GM12873 (cell line): ENCODE measurements at regions not wholly inside any gene's neighbourhood (a gene's known extent, or its start where the extent isn't known, plus 50 kb on each side); places are given as distances from the start of the nearest gene placed in this dataset.

Source experiments
- TF ChIP-seq, protein P1 (sequence below): IDR thresholded peaks from 2 replicates; pipeline ENCODE4 v1.5.1; 2012; ENCODE audit warnings: low read depth, mild to moderate bottlenecking, moderate library complexity, low read length, control low read depth; ENCODE audit not compliant: insufficient read depth; ENCODE audit errors: missing control alignments

DNA sequence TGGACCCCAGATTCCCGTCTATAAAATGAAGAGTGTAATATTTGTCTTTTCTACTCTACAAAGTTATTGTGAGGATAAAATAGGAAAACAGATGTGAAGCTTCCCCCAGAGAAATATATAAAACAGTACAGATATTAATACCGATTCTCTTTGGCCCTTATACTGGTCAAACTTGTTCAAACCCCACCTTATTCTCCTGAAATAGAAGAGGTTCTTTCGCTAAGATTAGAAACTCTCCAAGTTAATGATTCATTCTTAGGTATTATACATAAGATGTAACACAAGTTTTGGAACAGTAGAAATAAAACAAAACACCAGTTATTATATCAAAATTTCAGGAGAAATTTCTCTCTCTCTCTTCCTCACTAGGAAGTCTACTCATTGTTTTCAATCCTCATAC lies 852.4 kb upstream of the ADAMTS5 start:
- TF ChIP-seq, protein P1, sequence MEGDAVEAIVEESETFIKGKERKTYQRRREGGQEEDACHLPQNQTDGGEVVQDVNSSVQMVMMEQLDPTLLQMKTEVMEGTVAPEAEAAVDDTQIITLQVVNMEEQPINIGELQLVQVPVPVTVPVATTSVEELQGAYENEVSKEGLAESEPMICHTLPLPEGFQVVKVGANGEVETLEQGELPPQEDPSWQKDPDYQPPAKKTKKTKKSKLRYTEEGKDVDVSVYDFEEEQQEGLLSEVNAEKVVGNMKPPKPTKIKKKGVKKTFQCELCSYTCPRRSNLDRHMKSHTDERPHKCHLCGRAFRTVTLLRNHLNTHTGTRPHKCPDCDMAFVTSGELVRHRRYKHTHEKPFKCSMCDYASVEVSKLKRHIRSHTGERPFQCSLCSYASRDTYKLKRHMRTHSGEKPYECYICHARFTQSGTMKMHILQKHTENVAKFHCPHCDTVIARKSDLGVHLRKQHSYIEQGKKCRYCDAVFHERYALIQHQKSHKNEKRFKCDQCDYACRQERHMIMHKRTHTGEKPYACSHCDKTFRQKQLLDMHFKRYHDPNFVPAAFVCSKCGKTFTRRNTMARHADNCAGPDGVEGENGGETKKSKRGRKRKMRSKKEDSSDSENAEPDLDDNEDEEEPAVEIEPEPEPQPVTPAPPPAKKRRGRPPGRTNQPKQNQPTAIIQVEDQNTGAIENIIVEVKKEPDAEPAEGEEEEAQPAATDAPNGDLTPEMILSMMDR = no peak

DNA sequence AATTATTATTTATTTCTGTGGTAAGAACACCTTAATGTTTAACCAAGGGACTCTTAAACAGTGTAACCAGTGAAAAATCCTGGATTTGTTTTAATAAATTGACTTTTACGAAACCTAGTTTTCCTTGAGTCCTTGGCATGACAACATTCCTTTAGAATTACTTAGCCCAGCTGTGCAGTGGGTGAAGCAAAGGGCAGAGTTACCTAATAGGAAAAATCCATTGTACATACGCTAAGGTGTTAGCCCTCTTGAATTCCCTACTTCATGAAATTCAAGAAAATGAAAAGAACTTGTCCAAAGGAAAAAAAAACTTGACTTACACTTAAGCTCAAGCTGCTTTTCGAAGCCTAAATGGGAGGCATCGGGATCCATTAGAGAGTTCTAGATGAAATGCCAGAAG lies 852.0 kb upstream of the ADAMTS5 start:
- TF ChIP-seq, protein P1 = no peak

DNA sequence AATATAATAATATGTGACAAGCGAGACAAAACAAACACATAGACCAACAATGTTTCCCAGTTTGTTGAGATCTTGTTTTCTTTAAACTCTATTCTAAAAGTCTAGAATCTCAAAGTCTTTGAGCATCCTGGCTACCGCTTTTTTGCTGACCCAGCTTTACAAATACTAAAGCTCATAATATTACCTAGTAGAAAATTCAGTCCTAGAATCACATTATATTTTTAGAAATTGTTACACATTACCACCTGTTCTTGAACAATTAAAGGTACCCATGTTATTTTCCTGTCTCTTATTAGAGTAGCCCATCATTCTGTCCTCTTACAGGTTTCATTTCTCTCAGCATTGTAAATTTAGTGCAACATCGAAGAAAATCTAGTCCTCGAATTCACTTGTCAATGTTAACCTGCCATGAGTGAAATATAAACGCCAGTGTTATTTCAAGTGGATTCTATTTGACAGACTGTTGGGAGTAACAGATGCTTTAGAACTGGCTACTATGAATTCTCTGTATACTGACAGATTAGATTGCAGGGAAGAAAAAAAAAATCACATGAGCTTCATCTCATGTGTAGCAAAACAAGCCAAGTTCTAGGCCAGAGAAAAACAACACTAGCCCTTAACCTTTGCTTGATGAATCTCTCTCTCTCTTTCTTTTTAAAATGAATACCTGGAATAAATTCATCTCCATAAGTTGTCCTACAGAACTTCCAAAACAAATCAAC lies 851.2 kb upstream of the ADAMTS5 start:
- TF ChIP-seq, protein P1 = no peak

DNA sequence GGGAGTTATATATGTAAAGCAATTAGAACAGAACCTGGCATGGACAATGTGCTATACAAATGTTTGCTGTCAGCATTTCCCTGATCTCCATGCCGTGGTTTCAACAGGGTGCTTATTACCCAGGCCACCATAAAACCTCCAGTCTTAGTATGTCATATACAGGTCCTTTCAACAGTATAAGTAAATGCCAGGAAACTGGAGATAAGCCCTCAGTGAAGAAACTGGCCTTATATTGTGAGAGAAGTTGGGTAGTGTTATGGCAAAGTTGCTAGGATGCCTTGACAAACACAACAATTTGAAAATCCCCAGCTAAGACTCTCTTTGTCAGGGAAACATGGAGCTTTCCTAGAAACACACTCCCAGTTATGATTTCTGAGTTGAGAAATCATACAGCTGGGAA lies 850.2 kb upstream of the ADAMTS5 start:
- TF ChIP-seq, protein P1 = no peak

DNA sequence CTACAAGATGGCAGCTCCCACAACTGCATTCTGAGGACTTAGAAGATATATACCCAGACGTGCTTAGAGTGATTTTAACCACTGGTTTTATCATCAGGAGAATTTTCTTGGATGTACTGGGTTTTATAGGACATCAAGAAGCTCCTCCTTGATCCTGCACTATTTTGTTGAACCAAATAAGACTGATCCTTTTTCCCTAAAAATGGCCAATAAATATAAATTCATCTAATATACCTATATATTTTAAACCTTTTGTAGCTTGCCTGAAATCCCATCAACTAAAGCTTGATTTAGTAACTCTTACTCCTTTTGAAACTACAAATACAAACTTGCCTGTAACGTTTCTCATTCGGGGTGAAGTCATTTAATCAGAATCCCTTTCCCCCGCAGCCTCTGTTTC lies 849.4 kb upstream of the ADAMTS5 start:
- TF ChIP-seq, protein P1 = no peak

DNA sequence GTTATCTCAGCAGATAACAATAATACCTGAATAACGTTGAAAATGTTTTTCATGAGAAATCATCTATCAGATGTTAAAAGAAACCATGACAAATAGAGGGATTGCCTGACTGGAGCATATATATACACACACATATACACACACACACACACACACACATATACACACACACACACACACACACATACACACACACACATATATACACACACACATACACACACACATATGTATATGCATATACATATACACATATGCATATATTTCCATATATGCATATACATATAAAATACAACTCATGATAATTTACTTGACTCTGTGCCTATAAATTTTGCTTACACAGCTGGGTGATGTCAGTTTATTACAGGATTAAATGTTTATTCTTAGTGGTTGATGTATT lies 847.3 kb upstream of the ADAMTS5 start:
- TF ChIP-seq, protein P1 = no peak

DNA sequence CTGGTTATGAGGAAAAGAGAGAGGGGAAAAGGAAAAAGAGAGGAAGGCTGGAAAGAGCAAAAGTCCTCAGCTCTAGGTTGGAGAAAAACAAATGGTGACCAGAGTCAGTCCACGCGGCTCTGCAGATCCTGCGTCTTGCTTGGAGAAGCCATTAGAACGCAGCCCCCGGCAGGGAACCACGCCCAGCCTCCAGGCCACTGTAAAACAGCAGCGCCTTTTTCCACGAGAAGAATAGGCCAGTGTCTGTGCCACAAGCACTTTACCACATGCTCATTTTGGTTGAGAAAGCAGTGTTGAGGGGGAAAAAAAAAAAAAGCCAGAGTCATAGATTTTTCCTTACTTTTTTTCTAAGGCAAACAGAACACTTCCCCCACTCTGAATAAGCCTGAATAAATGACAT lies 846.9 kb upstream of the ADAMTS5 start:
- TF ChIP-seq, protein P1 = no peak
